GM19035 (cell line): ENCODE measurements at regions not wholly inside any gene's neighbourhood (a gene's known extent, or its start where the extent isn't known, plus 50 kb on each side); places are given as distances from the start of the nearest gene placed in this dataset.
A peak's percentile ranks its signal among the peaks of the same experiment; 100 is the strongest.
"Not testable (repeated sequence)": the region's sequence is repeated elsewhere in the genome, so short reads cannot be mapped to it uniquely, and the experiment has no call there.

Experiments used
- ATAC-seq: cut with Tn5 transposase; IDR thresholded peaks from one replicate; pipeline ENCODE4 v1.9.1; 2021; ENCODE audit not compliant: unreplicated experiment

DNA sequence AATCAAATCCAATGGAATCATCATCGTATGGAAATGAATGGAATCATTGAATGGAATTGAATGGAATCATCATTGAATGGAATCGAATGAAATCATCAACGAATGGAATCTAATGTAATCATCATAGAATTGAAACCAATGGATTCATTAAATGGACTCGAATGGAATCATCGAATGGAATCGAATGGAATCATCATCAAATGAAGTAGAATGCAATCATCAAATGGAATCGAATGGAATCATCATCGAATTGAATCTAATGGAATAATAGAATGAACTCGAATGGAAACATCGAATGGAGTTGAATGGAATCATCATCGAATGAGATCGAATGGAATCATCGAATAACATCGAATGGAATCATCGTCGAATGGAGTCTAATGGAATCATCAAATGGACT, 232.8 kb downstream of the SHCBP1 start:
- not testable (repeated sequence) for ATAC-seq

DNA sequence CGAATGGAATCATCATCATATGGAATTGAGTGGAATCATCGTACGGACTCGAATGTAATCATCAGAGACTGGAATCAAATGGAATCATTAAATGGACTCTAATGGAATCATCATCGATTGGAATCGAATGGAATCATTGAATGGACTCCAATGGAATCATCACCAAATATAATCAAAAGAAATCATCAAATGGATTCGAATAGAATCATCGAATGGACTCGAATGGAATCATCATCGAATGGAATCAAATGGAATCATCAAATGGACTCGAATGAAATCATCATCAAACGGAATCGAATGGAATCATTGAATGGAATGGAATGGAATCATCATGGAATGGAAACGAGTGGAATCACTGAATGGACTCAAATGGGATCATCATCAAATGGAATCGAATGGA, 233.5 kb downstream of the SHCBP1 start:
- ATAC-seq, result not testable (repeated sequence)

DNA sequence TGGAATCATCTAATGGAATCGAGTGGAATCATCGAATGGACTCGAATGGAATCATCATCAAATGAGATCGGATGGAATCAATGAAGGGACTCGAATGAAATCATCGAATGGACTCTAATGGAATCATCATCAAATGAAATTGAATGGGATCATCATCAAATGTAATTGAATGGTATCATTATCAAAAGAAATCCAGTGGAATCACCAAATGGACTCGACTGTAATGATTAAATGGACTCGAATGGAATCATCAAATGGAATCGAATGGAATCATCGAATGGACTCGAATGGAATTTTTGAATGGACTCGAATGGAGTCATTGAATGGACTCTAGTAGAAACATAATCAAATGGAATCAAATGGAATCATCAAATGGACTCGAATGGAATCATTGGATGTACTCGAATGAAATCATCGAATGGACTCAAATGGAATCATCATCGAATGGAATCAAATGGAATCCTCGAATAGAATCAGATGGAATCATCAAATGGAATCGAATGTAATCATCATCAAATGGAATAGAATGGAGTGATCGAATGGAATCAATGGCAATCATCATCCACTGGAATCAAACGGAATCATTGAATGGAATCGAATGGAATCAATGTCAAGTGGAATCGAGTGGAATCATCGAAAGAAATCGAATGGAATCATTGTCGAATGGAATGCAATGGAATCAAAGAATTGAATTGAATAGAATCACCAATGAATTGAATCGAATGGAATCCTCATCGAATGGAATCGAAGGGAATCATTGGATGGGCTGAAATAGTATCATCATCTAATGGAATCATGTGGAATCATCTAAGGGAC, 234.2 kb downstream of the SHCBP1 start:
- ATAC-seq, result peak; percentile 7

DNA sequence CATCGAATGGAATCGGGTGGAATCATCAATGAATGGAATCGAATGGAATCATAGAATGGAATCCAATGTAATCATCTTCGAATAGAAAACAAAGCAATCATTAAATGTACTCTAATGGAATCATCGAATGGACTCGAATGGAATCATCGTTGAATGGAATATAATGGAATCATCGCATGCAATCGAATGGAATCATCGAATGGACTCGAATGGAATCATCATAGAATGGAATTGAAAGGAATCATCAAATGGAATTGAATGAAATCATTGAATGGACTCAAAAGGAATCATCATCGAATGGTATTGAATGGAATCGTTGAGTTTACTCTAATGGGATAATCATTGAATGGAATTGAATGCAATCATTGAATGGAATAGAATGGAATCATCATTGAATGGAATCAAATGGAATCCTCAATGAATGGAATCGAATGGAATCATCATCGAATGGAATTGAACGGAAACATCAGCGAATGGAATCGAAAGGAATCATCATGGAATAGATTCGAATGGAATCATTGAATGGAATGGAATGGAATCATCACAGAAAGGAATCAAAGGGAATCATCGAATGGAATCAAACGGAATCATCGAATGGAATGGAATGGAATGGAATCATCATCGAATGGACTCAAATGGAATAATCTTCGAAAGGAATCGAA, 234.9 kb downstream of the SHCBP1 start:
- ATAC-seq, result not testable (repeated sequence)

DNA sequence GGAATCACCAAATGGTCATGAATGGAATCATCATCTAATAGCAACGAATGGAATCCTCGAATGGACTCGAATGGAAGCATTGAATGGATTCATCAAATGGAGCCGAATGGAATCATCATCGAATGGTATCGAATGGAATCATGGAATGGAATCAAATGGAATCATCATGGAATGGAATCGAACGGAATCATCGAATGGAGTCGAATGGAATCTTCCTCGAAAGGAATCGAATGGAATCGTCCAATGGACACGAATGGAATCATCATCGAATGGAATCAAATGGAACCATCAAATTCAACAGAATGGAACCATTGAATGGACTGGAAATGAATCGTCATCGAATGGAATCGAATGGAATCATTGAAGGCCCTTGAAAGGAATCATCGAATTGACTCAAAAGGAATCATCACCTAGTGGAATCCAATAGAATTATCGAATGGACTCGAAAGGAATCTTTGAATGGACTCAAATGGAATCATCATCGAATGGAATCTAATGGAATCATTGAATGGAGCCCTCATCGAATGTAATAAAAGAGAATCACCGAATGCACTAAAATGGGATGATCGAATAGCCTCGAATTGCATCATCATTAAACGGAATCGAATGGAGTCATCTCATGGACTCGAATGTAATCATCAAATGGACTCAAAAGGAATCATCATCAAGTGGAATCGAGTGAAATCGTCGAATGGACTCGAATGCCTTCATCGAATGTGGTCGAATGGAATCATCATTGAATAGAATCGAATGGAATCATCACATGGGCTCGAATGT, 236.7 kb downstream of the SHCBP1 start:
- not testable (repeated sequence) for ATAC-seq

DNA sequence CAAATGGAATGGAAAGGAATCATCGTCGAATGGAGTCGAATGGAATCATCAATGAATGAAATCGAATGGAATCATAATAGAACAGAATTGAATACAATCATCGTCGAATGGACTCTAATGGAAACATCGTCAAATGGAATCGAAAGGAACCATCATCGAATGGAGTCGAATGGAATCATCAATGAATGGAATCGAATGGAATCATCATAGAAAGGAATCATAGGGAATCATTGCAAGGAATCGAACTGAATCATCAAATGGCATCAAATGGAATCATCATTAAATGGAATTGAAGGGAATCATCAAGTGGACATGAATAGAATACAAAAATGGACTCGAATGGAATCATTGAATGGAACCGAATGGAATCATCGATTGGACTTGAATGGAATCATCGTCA, 237.6 kb downstream of the SHCBP1 start:
- not testable (repeated sequence) for ATAC-seq

DNA sequence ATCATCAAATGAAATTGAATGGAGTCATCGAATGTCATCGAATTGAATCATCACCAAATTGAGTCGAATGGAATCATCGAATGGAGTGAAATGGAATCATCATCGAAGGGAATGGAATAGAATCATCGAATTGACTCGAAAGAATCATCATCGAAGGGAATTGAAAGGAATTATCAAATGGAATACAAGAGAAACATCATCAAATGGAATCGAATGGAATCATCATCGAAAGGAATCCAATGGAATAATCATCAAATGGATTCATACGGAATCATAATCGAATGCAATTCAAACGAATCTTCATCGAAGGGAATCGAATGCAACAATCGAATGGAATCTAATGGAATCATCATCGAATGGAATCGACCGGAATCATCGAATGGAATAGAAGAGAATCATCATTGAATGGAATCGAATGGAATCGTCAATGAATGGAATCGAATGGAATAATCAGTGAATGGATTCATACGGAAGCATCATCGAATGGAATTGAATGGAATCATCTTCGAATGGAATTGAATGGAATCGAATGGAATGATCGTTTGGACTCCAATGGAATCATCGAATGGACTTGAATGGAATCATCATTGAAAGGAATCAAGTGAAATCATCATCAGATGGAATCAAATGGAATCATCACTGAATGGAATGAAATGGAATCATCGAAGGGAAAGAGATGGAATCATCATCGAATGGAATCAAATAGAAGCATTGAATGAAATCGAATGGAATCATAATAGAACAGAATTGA, 238.2 kb downstream of the SHCBP1 start:
- not testable (repeated sequence) for ATAC-seq

DNA sequence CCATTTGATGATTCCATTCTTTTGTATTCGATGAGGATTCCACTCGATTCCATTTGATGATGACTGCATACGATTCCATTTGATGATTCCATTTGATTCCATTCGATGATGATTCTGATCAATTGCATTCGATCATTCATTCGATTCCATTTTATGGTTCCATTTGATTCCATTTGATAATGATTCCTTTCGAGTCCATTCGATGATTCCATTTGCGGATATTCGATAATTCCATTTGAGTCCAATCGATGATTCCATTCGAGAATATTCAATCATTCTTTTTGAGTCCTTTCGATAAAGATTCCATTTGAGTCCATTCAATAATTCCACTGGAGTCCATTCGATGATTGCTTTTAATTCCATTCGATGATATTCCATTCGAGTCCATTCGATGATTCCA, 239.1 kb downstream of the SHCBP1 start:
- not testable (repeated sequence) for ATAC-seq

DNA sequence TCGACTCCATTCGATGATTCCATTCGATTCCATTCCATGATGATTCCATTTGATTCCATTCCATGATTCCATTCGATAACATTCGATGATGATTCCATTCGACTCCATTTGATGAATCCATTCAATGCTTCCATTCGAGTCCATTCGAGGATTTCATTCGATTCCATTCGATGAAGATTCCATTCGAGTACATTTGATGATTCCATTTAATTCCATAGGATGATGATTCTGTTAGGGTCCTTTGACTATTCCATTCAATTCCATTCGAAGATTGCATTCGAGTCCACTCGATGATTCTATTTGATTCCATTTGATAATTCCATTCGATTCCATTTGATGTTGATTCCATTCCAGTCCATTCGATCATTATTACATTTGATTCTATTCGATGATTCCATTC, 239.8 kb downstream of the SHCBP1 start:
- ATAC-seq, result not testable (repeated sequence)
